Stimulated activated effector memory CD8-positive, alpha-beta T cell treated with anti-CD3 and anti-CD28 coated beads, Interleukin-12 subunit alpha, Interleukin-12 subunit beta, amount 100 ng/mL, for 72 hours (primary cell): ENCODE measurements at regions not wholly inside any gene's neighbourhood (a gene's known extent, or its start where the extent isn't known, plus 50 kb on each side); places are given as distances from the start of the nearest gene placed in this dataset.

Experiments
- ATAC-seq: fragments of 150-1000 bp; cut with Tn5 transposase; 2 replicates; pipeline ENCODE4 v1.10.0; 2021
- DNase-seq, 2 donors: peaks; one replicate each; pipeline ENCODE4 v3.0.0; 2021 to 2022; ENCODE audit warnings: low spot score in 2 of 2
- H3K27ac Mint-ChIP-seq: one replicate; pipeline ENCODE4 v1.8.0; 2022; ENCODE audit warnings: mild to moderate bottlenecking, mixed read lengths
- H3K36me3 Mint-ChIP-seq: one replicate; pipeline ENCODE4 v1.8.0; 2022; ENCODE audit warnings: mild to moderate bottlenecking, mixed read lengths
- H3K4me1 Mint-ChIP-seq: one replicate; pipeline ENCODE4 v1.8.0; 2022; ENCODE audit warnings: mixed read lengths
- H3K4me3 Mint-ChIP-seq: one replicate; pipeline ENCODE4 v1.8.0; 2022; ENCODE audit warnings: mild to moderate bottlenecking, mixed read lengths
- H3K9me3 Mint-ChIP-seq: one replicate; pipeline ENCODE4 v1.8.0; 2022; ENCODE audit warnings: mixed read lengths

GRCh38 chr2:136522724-136523123 lies 242.6 kb upstream of the THSD7B start:
- DNase-seq (no peak), ATAC-seq (no peak)
- Mint-ChIP-seq H3K36me3 (no peaks in the 10 kb centered on the region), H3K27ac (no peak overlapping the region), H3K4me3 (no peak overlapping the region), H3K9me3 (no peaks in the 10 kb centered on the region), H3K4me1 (no peaks in the 10 kb centered on the region)

GRCh38 chr2:136517716-136518115 lies 247.6 kb upstream of the THSD7B start:
- no peaks in the 10 kb centered on the region for H3K4me1 Mint-ChIP-seq
- no peaks in the 10 kb centered on the region for H3K36me3 Mint-ChIP-seq
- no peaks in the 10 kb centered on the region for H3K9me3 Mint-ChIP-seq
- H3K27ac Mint-ChIP-seq: no peak overlapping the region
- DNase-seq (no peak), ATAC-seq (no peak)
- no peak overlapping the region for H3K4me3 Mint-ChIP-seq

DNA sequence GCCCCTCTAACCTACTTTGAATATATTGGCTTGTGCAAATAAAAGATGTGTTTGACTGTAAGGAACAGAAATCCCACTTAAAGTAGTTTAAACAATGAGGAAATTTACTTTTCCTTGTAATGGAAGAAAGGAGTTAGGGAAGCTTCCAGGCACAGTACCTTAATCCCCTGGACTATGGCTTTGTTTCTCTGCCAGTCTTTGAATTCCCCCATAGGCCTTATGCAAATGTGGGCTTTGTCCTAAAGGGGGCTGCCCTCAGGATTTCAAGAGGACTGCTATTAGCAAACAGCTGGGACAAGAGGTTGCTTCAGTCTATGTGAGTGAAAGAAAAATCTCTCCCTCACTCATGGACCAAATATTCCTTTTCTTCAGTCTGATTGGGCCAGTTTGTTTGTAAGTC lies 255.1 kb upstream of the THSD7B start:
- Mint-ChIP-seq H3K9me3 (no peaks in the 10 kb centered on the region), H3K4me1 (no peaks in the 10 kb centered on the region), H3K27ac (no peak overlapping the region), H3K36me3 (no peaks in the 10 kb centered on the region), H3K4me3 (no peak overlapping the region)
- ATAC-seq (no peak), DNase-seq (no peak)

DNA sequence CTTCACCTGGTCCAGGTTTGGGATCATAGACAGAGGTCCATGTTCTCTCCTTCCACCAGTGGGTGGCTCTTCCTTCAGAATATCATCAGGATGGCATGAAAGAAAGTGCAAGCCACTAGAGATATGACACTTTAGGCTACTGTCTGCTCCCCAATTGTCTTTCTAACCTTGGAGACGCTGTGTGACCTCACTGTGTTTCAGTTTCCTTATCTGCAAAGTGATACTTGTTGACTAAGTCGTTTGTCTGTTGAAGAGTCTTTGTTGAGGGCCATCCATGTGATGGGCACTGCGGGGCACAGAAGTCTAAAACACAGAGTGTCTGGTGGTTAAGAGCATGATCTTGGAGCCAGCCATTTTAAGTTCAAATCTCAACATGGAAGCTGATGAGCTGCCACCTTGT lies 259.9 kb upstream of the THSD7B start:
- no peaks in the 10 kb centered on the region for H3K9me3 Mint-ChIP-seq
- no peaks in the 10 kb centered on the region for H3K36me3 Mint-ChIP-seq
- no peaks in the 10 kb centered on the region for H3K4me1 Mint-ChIP-seq
- no peak overlapping the region for H3K27ac Mint-ChIP-seq
- no peak overlapping the region for H3K4me3 Mint-ChIP-seq
- ATAC-seq (no peak), DNase-seq (no peak)

DNA sequence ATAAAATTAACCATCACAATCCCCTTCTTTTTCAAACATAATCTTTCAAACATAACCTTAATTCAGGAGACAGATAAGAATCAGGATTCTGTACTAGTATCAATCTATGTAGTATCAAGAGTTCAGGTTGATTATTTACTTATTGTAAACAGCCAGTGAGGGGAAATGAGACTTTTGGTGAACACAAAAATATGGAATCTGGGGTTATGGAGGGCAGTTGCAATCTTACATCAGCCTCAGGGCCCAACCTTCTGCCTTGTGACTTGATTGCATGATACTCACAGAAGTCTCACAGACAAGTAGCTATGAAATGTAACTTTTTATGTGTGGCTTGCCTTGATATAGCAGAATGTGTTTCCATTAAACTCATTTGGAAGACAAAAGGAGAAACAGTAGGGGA lies 262.7 kb upstream of the THSD7B start:
- no peaks in the 10 kb centered on the region for H3K4me1 Mint-ChIP-seq
- H3K27ac Mint-ChIP-seq: no peak overlapping the region
- H3K36me3 Mint-ChIP-seq: no peaks in the 10 kb centered on the region
- ATAC-seq (no peak), DNase-seq (no peak)
- H3K9me3 Mint-ChIP-seq: no peaks in the 10 kb centered on the region
- no peak overlapping the region for H3K4me3 Mint-ChIP-seq

DNA sequence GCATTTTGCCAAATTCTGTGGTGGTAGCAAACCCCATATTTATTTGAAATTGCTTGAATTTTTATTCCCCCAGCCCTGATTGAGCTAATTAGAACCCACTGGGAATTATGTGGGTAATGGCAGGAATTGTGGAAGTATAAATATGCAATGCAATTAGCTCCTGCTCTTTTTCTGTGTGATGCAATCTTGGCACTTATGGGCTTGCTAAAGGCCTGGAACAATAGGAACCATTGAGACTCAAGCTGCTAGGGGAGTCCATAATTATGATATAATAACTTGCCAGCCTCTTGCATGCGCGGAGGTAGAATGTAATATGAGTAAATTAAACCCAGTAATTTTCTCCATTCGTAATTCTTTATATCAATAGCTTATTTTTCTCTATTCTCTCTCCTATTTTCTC lies 267.6 kb upstream of the THSD7B start:
- Mint-ChIP-seq H3K4me3 (no peak overlapping the region), H3K4me1 (no peaks in the 10 kb centered on the region), H3K27ac (no peak overlapping the region), H3K36me3 (no peaks in the 10 kb centered on the region), H3K9me3 (no peaks in the 10 kb centered on the region)
- ATAC-seq (no peak), DNase-seq (no peak)

DNA sequence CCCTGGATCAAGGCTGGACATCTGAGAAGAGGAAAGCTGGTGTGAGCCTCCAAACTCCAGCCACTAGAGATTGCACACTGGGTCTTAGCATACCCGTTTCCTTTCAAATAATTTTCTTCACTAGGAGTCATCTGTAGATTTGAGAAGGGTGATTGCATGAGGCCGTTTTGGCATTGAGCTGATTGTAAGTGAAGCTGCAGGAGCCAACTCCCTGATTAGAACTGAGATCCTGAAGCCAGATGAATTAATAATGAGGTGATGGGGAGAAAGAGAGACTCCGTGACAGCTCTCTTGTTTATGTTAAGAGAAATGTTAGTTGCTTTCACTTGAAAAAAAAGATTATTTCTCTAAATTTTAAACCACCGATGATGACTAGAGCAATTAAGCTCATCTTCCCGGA lies 268.4 kb upstream of the THSD7B start:
- H3K27ac Mint-ChIP-seq: no peak overlapping the region
- ATAC-seq: no peak
- no peak for DNase-seq
- no peaks in the 10 kb centered on the region for H3K4me1 Mint-ChIP-seq
- H3K36me3 Mint-ChIP-seq: no peaks in the 10 kb centered on the region
- H3K4me3 Mint-ChIP-seq: no peak overlapping the region
- no peaks in the 10 kb centered on the region for H3K9me3 Mint-ChIP-seq

GRCh38 chr2:136495636-136496035 lies 269.7 kb upstream of the THSD7B start:
- Mint-ChIP-seq H3K4me1 (no peaks in the 10 kb centered on the region), H3K9me3 (no peaks in the 10 kb centered on the region), H3K4me3 (no peak overlapping the region), H3K36me3 (no peaks in the 10 kb centered on the region), H3K27ac (no peak overlapping the region)
- no peak for ATAC-seq
- DNase-seq: no peak

GRCh38 chr2:136492901-136493300 lies 272.4 kb upstream of the THSD7B start:
- Mint-ChIP-seq H3K9me3 (no peaks in the 10 kb centered on the region), H3K4me3 (no peak overlapping the region), H3K36me3 (no peaks in the 10 kb centered on the region), H3K4me1 (no peaks in the 10 kb centered on the region), H3K27ac (no peak overlapping the region)
- ATAC-seq (no peak), DNase-seq (no peak)

DNA sequence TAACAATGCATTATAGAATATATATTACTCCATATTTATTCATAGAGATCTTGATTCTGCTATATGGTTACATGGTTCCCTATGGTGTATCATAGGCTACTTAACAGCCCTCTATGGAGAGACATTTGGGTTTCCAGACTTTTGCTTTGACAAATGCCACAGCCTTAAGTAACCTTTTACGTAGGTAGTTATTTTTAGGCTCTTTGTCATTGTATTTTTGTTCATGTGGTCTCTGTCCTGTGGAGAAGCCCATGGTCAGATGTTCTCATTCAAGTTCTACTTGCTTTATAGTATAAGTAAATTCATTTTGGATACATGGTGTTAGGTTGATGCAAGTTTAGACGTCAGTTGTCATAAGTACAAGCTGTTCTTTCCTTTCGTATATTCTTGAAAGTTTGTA lies 275.2 kb upstream of the THSD7B start:
- Mint-ChIP-seq H3K4me3 (no peak overlapping the region), H3K36me3 (no peaks in the 10 kb centered on the region), H3K27ac (no peak overlapping the region), H3K4me1 (no peaks in the 10 kb centered on the region), H3K9me3 (no peaks in the 10 kb centered on the region)
- no peak for DNase-seq
- ATAC-seq: no peak

DNA sequence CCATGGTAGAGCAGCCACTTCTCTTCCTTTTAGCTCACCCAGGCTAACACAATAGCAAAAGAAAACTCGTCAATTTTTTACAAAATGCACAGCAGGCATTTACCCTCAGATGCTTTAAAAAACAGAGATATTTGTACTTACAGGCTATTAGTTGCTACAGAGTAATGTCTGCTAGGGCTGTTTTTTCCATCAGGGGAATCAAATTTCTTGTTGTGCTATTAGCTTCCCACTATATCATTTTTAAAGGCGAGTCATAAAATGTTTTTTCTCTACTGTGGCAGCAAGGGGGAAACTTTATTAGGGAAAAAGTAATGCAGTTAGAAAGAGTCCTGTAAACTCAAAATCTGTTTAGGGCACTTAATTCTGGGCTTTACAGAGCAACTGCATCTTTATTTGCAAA lies 277.9 kb upstream of the THSD7B start:
- H3K27ac Mint-ChIP-seq: no peak overlapping the region
- ATAC-seq (no peak), DNase-seq (no peak)
- H3K4me3 Mint-ChIP-seq: no peak overlapping the region
- H3K36me3 Mint-ChIP-seq: no peaks in the 10 kb centered on the region
- no peaks in the 10 kb centered on the region for H3K4me1 Mint-ChIP-seq
- no peaks in the 10 kb centered on the region for H3K9me3 Mint-ChIP-seq

- no peak for ATAC-seq
- Mint-ChIP-seq H3K4me3 (no peak overlapping the region), H3K4me1 (no peaks in the 10 kb centered on the region), H3K27ac (no peak overlapping the region), H3K36me3 (no peaks in the 10 kb centered on the region), H3K9me3 (no peaks in the 10 kb centered on the region)
- DNase-seq: no peak
These were observed 279.2 kb upstream of the THSD7B start for GRCh38 chr2:136486115-136486514.

DNA sequence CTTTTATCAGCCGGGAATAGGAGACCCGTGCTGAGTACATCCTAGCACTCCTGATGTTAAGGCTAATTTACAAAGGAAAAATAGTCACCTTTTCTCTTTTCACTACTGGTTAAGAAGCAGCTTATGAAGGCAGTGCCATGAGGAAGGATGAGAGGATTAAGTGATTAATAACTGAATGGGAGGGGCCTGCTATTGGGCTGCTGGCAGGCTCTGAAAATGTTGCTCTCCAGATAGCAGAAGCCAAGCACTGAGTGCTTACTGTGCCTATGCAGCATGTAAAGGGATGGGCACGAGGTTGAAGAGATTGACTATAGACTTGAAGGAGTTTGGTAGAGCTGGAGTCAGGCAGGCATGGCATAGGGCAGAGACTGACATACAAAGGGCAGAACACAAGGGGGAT lies 282.4 kb upstream of the THSD7B start:
- no peak overlapping the region for H3K27ac Mint-ChIP-seq
- no peaks in the 10 kb centered on the region for H3K36me3 Mint-ChIP-seq
- no peak overlapping the region for H3K4me3 Mint-ChIP-seq
- ATAC-seq (no peak), DNase-seq (no peak)
- no peaks in the 10 kb centered on the region for H3K4me1 Mint-ChIP-seq
- H3K9me3 Mint-ChIP-seq: peaks cover 7% of the 10 kb centered on the region

- DNase-seq (no peak), ATAC-seq (no peak)
- Mint-ChIP-seq H3K4me3 (no peak overlapping the region), H3K9me3 (peaks cover 7% of the 10 kb centered on the region), H3K27ac (no peak overlapping the region), H3K36me3 (no peaks in the 10 kb centered on the region), H3K4me1 (no peaks in the 10 kb centered on the region)
These were observed 283.3 kb upstream of the THSD7B start for GRCh38 chr2:136482006-136482405.

GRCh38 chr2:136479696-136480095 lies 285.6 kb upstream of the THSD7B start:
- H3K36me3 Mint-ChIP-seq: no peaks in the 10 kb centered on the region
- H3K9me3 Mint-ChIP-seq: peaks cover 9% of the 10 kb centered on the region
- no peak for ATAC-seq
- H3K4me3 Mint-ChIP-seq: no peak overlapping the region
- H3K4me1 Mint-ChIP-seq: no peaks in the 10 kb centered on the region
- no peak overlapping the region for H3K27ac Mint-ChIP-seq
- no peak for DNase-seq

DNA sequence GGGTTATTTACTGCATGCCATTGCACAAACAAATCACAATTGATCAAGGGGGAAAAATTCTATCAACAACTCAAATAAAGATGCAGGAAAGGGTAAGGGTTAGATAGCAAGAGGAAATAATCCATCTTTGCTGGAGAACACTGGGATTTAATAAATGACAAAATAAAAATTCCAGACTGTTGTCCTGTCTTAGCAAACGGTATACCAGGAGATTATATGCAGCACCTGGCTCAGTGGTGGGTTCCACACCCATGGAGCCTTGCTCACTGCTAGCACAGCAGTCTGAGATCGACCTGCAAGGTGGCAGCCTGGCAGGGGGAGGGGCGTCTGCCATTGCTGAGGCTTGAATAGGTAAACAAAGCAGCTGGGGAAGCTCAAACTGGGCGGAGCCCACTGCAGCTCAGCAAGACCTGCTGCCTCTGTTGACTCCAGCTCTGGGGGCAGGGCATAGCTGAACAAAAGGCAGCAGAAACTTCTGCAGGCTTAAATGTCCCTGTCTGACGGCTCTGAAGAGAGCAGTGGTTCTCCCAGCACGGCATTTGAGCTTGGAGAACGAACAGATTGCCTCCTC lies 296.5 kb upstream of the THSD7B start:
- Mint-ChIP-seq H3K36me3 (no peaks in the 10 kb centered on the region), H3K9me3 (peaks cover 6% of the 10 kb centered on the region), H3K4me3 (no peak overlapping the region), H3K4me1 (no peaks in the 10 kb centered on the region), H3K27ac (no peak overlapping the region)
- ATAC-seq (no peak), DNase-seq (no peak)

DNA sequence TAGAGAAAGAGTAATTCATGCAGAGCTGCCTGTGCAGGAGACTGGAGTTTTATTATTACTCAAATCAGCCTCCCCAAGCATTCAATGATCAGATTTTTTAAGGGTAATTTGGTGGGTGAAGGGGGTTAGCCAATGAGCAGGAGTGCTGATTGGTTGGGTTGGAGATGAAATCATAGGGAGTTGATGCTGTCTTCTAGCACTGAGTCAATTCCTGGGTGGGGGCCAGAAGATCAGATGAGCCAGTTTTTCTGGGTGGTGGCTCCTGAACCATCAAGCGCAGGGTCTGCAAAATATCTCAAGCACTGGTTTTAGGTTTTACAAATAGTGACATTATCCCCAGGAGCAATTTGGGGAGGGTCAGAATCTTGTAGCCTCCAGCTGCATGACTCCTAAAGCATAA lies 312.8 kb upstream of the THSD7B start:
- no peaks in the 10 kb centered on the region for H3K4me1 Mint-ChIP-seq
- H3K36me3 Mint-ChIP-seq: no peaks in the 10 kb centered on the region
- H3K9me3 Mint-ChIP-seq: no peaks in the 10 kb centered on the region
- H3K27ac Mint-ChIP-seq: no peak overlapping the region
- ATAC-seq (no peak), DNase-seq (no peak)
- H3K4me3 Mint-ChIP-seq: no peak overlapping the region
